Panc1 (cell line): ENCODE measurements at regions not wholly inside any gene's neighbourhood (a gene's known extent, or its start where the extent isn't known, plus 50 kb on each side); places are given as distances from the start of the nearest gene placed in this dataset.

Experiments
- POLR2AphosphoS5 ChIP-seq: IDR thresholded peaks from 2 replicates; pipeline ENCODE4 v1.6.1; 2012; ENCODE audit warnings: mild to moderate bottlenecking, low read depth, low read length, moderate library complexity
- SIN3A ChIP-seq: IDR thresholded peaks from 2 replicates; pipeline ENCODE4 v1.6.1; 2012; ENCODE audit warnings: low read depth, mild to moderate bottlenecking, low read length, moderate library complexity, borderline replicate concordance; ENCODE audit not compliant: insufficient read depth
- TCF7L2 ChIP-seq: IDR thresholded peaks from 2 replicates; pipeline ENCODE4 v1.6.1; 2011; ENCODE audit warnings: mild to moderate bottlenecking, low read depth, low read length, inconsistent platforms
- TF ChIP-seq, protein P1 (sequence below): fragments of 450-650 bp; IDR thresholded peaks from 2 replicates; pipeline ENCODE4 v1.5.1; 2017; ENCODE audit warnings: mild to moderate bottlenecking
- TF ChIP-seq, protein P2 (sequence below), 2 experiments: IDR thresholded peaks; 2 replicates each; pipeline ENCODE4 v1.6.1; 2011 to 2012; ENCODE audit warnings: low read depth in 2 of 2, control low read depth in 1 of 2, low read length in 1 of 2, mild to moderate bottlenecking in 1 of 2, moderate library complexity in 1 of 2; ENCODE audit not compliant: insufficient read depth in 1 of 2

DNA sequence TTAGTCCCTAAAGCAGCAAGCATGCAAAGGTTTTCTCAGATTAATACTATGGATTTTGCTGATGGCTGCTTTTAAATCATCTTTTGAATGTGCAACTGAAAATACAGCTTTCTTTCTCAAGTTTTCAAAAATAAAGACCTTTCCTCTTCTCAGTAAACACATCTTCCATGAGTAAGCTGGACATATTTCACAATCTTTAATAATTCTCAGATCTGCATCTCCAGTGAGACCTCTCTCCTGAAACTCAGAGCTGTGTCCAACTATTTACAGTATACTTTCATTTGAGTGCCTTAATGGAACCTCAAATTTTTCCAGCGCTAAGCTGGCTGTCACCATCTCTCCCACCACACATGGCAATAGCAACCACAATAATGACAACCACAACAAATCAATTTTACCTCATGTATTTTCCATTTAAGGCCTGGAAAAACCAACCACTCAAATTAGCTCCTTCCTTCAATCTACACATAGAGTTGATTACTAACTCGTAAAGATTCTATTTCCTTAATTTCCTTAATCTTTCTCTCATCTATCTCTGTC lies 192.4 kb upstream of the RPL34 start:
- TF ChIP-seq, protein P1, sequence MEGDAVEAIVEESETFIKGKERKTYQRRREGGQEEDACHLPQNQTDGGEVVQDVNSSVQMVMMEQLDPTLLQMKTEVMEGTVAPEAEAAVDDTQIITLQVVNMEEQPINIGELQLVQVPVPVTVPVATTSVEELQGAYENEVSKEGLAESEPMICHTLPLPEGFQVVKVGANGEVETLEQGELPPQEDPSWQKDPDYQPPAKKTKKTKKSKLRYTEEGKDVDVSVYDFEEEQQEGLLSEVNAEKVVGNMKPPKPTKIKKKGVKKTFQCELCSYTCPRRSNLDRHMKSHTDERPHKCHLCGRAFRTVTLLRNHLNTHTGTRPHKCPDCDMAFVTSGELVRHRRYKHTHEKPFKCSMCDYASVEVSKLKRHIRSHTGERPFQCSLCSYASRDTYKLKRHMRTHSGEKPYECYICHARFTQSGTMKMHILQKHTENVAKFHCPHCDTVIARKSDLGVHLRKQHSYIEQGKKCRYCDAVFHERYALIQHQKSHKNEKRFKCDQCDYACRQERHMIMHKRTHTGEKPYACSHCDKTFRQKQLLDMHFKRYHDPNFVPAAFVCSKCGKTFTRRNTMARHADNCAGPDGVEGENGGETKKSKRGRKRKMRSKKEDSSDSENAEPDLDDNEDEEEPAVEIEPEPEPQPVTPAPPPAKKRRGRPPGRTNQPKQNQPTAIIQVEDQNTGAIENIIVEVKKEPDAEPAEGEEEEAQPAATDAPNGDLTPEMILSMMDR, result no peak
- TF ChIP-seq POLR2AphosphoS5 (no peak), TCF7L2 (no peak), SIN3A (no peak)
- TF ChIP-seq, protein P2, sequence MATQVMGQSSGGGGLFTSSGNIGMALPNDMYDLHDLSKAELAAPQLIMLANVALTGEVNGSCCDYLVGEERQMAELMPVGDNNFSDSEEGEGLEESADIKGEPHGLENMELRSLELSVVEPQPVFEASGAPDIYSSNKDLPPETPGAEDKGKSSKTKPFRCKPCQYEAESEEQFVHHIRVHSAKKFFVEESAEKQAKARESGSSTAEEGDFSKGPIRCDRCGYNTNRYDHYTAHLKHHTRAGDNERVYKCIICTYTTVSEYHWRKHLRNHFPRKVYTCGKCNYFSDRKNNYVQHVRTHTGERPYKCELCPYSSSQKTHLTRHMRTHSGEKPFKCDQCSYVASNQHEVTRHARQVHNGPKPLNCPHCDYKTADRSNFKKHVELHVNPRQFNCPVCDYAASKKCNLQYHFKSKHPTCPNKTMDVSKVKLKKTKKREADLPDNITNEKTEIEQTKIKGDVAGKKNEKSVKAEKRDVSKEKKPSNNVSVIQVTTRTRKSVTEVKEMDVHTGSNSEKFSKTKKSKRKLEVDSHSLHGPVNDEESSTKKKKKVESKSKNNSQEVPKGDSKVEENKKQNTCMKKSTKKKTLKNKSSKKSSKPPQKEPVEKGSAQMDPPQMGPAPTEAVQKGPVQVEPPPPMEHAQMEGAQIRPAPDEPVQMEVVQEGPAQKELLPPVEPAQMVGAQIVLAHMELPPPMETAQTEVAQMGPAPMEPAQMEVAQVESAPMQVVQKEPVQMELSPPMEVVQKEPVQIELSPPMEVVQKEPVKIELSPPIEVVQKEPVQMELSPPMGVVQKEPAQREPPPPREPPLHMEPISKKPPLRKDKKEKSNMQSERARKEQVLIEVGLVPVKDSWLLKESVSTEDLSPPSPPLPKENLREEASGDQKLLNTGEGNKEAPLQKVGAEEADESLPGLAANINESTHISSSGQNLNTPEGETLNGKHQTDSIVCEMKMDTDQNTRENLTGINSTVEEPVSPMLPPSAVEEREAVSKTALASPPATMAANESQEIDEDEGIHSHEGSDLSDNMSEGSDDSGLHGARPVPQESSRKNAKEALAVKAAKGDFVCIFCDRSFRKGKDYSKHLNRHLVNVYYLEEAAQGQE (IDR thresholded peaks at IDR 0.05; ENCODE audit: insufficient read depth in 1 of 2, low read depth in 2 of 2, low read length in 1 of 2), result no peak
